A549 (cell line): ENCODE measurements at regions not wholly inside any gene's neighbourhood (a gene's known extent, or its start where the extent isn't known, plus 50 kb on each side); places are given as distances from the start of the nearest gene placed in this dataset.

ENCODE experiments used
- ATAC-seq, 2 experiments: fragments of 200-7000 bp in 1 of 2; fragments of >200 bp in 1 of 2; cut with Nextera tagmentation in 1 of 2; cut with Tn5 transposase in 1 of 2; 3 replicates each; pipeline versions ENCODE4 v1.8.0 to v1.9.1; 2018 to 2020; ENCODE audit warnings: mild to moderate bottlenecking in 1 of 2, moderate library complexity in 1 of 2
- CTCF ChIA-PET: fragments of 300-600 bp; sonication (Branson Sonifier 250); formaldehyde crosslinking; extraction: SDS; loops from one replicate; lab custom pipeline; 2021; ENCODE audit warnings: antibody characterized with exemption, inconsistent platforms; lab: Yijun Ruan, JAX
- POLR2A ChIA-PET: fragments of 350-600 bp; formaldehyde crosslinking; extraction: SDS; loops from one replicate; lab custom pipeline; 2021; ENCODE audit warnings: antibody characterized with exemption, inconsistent platforms; lab: Yijun Ruan, JAX
- DNase-seq, 2 experiments: peaks; one replicate each; pipeline versions ENCODE4 v3.0.0 to v3.0.0-alpha.2; 2011 to 2016; ENCODE audit warnings: low read depth in 1 of 2, low spot score in 1 of 2
- FAIRE-seq: peaks from 2 replicates; lab custom pipeline; 2011; peaks lifted over from hg19 to GRCh38; lab: Jason Lieb, UNC
- H3K27ac ChIP-seq, 2 experiments: fragments of >200 bp; sonication (Bioruptor Twin); formaldehyde crosslinking; 3 replicates each; pipeline ENCODE4 v1.5.1; 2016 to 2017
- H3K4me1 ChIP-seq: fragments of >200 bp; sonication (Bioruptor Twin); formaldehyde crosslinking; 3 replicates; pipeline ENCODE4 v1.6.1; 2016
- H3K4me2 ChIP-seq: fragments of >200 bp; sonication (Bioruptor Twin); formaldehyde crosslinking; 3 replicates; pipeline ENCODE4 v1.6.1; 2016
- H3K4me3 ChIP-seq: fragments of >200 bp; sonication (Bioruptor Twin); formaldehyde crosslinking; 3 replicates; pipeline ENCODE4 v1.5.1; 2016
- H3K9me3 ChIP-seq: fragments of >200 bp; sonication (Bioruptor Twin); formaldehyde crosslinking; 3 replicates; pipeline ENCODE4 v1.6.1; 2016
- BHLHE40 ChIP-seq: IDR thresholded peaks from 2 replicates; pipeline ENCODE4 v1.6.1; 2012; ENCODE audit warnings: low read depth, low read length, inconsistent platforms
- CBX2 ChIP-seq: fragments of 200-600 bp; sonication (generic); IDR thresholded peaks from 2 replicates; pipeline ENCODE4 v1.6.1; 2016; ENCODE audit warnings: low read depth, mild to moderate bottlenecking, borderline replicate concordance
- CBX8 ChIP-seq: fragments of 200-600 bp; sonication (generic); IDR thresholded peaks from 2 replicates; pipeline ENCODE4 v1.6.1; 2016
- CEBPB ChIP-seq, 2 experiments: fragments of >200 bp in 1 of 2; sonication (Bioruptor Twin) in 1 of 2; formaldehyde crosslinking in 1 of 2; IDR thresholded peaks; 2 replicates each; pipeline ENCODE4 v1.6.1; 2012 to 2016
- E2F6 ChIP-seq: IDR thresholded peaks from 2 replicates; pipeline ENCODE4 v1.6.1; 2012; ENCODE audit warnings: low read depth, borderline replicate concordance
- ELK1 ChIP-seq: fragments of 150-350 bp; IDR thresholded peaks from 2 replicates; pipeline ENCODE4 v1.6.1; 2014; ENCODE audit warnings: low read depth, mild to moderate bottlenecking, low read length
- EP300 ChIP-seq, 2 experiments: fragments of >200 bp; sonication (Bioruptor Twin); formaldehyde crosslinking; IDR thresholded peaks; 2 replicates in 1 of 2; 3 replicates in 1 of 2; pipeline ENCODE4 v1.6.1; 2016 to 2017
- FOSL2 ChIP-seq, 2 experiments: fragments of 450-650 bp in 1 of 2; fragments of >200 bp in 1 of 2; sonication (Bioruptor Twin) in 1 of 2; formaldehyde crosslinking; IDR thresholded peaks; 2 replicates each; pipeline versions ENCODE4 v1.5.0 to v1.6.1; 2016 to 2020; ENCODE audit warnings: mild to moderate bottlenecking in 1 of 2, moderate library complexity in 1 of 2
- FOXS1 ChIP-seq: fragments of 250-450 bp; sonication (Bioruptor Pico); IDR thresholded peaks from 2 replicates; pipeline ENCODE4 v1.5.0; 2020; ENCODE audit warnings: mild to moderate bottlenecking, moderate library complexity
- GATA3 ChIP-seq: IDR thresholded peaks from 2 replicates; pipeline ENCODE4 v1.6.1; 2012; ENCODE audit warnings: borderline replicate concordance
- HDAC2 ChIP-seq: fragments of 200-600 bp; sonication (generic); IDR thresholded peaks from 2 replicates; pipeline ENCODE4 v1.6.1; 2016
- HEYL ChIP-seq: fragments of 250-450 bp; sonication (Bioruptor Pico); IDR thresholded peaks from 2 replicates; pipeline ENCODE4 v1.8.0; 2021; ENCODE audit warnings: mild to moderate bottlenecking, moderate library complexity
- HOXA7 ChIP-seq: fragments of 250-450 bp; sonication (Bioruptor Pico); IDR thresholded peaks from 2 replicates; pipeline ENCODE4 v1.5.0; 2020; ENCODE audit warnings: mild to moderate bottlenecking, moderate library complexity
- HOXB13 ChIP-seq: fragments of 250-450 bp; sonication (Bioruptor Pico); IDR thresholded peaks from 2 replicates; pipeline ENCODE4 v1.5.0; 2020; ENCODE audit warnings: low read depth, mild to moderate bottlenecking, moderate library complexity
- HOXB5 ChIP-seq: fragments of 250-450 bp; sonication (Bioruptor Pico); IDR thresholded peaks from 2 replicates; pipeline ENCODE4 v1.5.0; 2020; ENCODE audit warnings: mild to moderate bottlenecking, moderate library complexity
- JUN ChIP-seq, 2 experiments: fragments of >200 bp; sonication (Bioruptor Twin); formaldehyde crosslinking; IDR thresholded peaks; 2 replicates in 1 of 2; 3 replicates in 1 of 2; pipeline ENCODE4 v1.6.1; 2016 to 2017
- KDM1A ChIP-seq: fragments of 200-600 bp; sonication (generic); IDR thresholded peaks from 2 replicates; pipeline ENCODE4 v1.6.1; 2016; ENCODE audit warnings: low read depth, mild to moderate bottlenecking
- KDM5A ChIP-seq: fragments of 200-600 bp; sonication (generic); IDR thresholded peaks from 2 replicates; pipeline ENCODE4 v1.6.1; 2016; ENCODE audit warnings: antibody characterized with exemption, mild to moderate bottlenecking
- MAFK ChIP-seq: fragments of 450-650 bp; IDR thresholded peaks from 2 replicates; pipeline ENCODE4 v1.6.1; 2014; ENCODE audit not compliant: partially characterized antibody
- MAX ChIP-seq: IDR thresholded peaks from 2 replicates; pipeline ENCODE4 v1.6.1; 2012
- MYC ChIP-seq: IDR thresholded peaks from 2 replicates; pipeline ENCODE4 v1.6.1; 2012; ENCODE audit warnings: mild to moderate bottlenecking, inconsistent platforms, low read length, improper control_type of control experiment, borderline replicate concordance
- NPAS2 ChIP-seq: fragments of 250-450 bp; sonication (Bioruptor Pico); IDR thresholded peaks from 2 replicates; pipeline ENCODE4 v1.8.0; 2022; ENCODE audit warnings: mild to moderate bottlenecking, moderate library complexity, borderline replicate concordance
- NR3C1 ChIP-seq: fragments of >200 bp; sonication (Bioruptor Twin); formaldehyde crosslinking; IDR thresholded peaks from 3 replicates; pipeline ENCODE4 v1.6.1; 2017
- PHF8 ChIP-seq: fragments of 200-600 bp; sonication (generic); IDR thresholded peaks from 2 replicates; pipeline ENCODE4 v1.6.1; 2016; ENCODE audit warnings: low read depth, mild to moderate bottlenecking, antibody characterized with exemption, moderate library complexity, borderline replicate concordance
- POLR2A ChIP-seq: IDR thresholded peaks from 2 replicates; pipeline ENCODE4 v1.6.1; 2012; ENCODE audit warnings: mild to moderate bottlenecking, low read length
- POLR2AphosphoS2 ChIP-seq: conservative IDR thresholded peaks from 2 replicates; pipeline ENCODE4 v1.6.1; 2012; ENCODE audit warnings: low read length, improper control_type of control experiment, inconsistent platforms
- RCOR1 ChIP-seq: fragments of 150-350 bp; IDR thresholded peaks from 2 replicates; pipeline ENCODE4 v1.6.1; 2014; ENCODE audit warnings: antibody characterized with exemption, low read length, low read depth
- REST ChIP-seq: fragments of 200-600 bp; sonication (generic); IDR thresholded peaks from 2 replicates; pipeline ENCODE4 v1.6.1; 2016; ENCODE audit warnings: antibody characterized with exemption, mild to moderate bottlenecking, moderate library complexity
- USF2 ChIP-seq: fragments of 450-650 bp; IDR thresholded peaks from 2 replicates; pipeline ENCODE4 v1.6.1; 2014; ENCODE audit warnings: antibody characterized with exemption
- ZFP36 ChIP-seq: fragments of 450-650 bp; IDR thresholded peaks from 2 replicates; pipeline ENCODE4 v1.6.1; 2014; ENCODE audit warnings: borderline replicate concordance; ENCODE audit not compliant: partially characterized antibody
- ZNF302 ChIP-seq: fragments of 250-450 bp; sonication (Bioruptor Pico); IDR thresholded peaks from 2 replicates; pipeline ENCODE4 v1.9.0; 2021; ENCODE audit warnings: inconsistent platforms, mild to moderate bottlenecking, moderate library complexity
- WGBS: methylation state at CpG from one replicate; pipeline ENCODE4 v1.1.6; 2017; ENCODE audit errors: missing lambda C conversion rate; 5-methylcytosine and 5-hydroxymethylcytosine counted together
- TF ChIP-seq, protein P1 (sequence below): fragments of >200 bp; sonication (Bioruptor Twin); formaldehyde crosslinking; IDR thresholded peaks from 2 replicates; pipeline ENCODE4 v1.6.1; 2016

- Histone ChIP-seq H3K4me2 (no peak overlapping the region), H3K27ac (peak overlapping the region in 1 of 2 experiments; percentile 76; a peak in 3 of 6 replicates), H3K9me3 (no peaks in the 10 kb centered on the region), H3K4me1 (peaks cover 36% of the 10 kb centered on the region), H3K4me3 (no peak overlapping the region)
- WGBS: 82% methylated on average over 1 of the region's 1 CpG
- TF ChIP-seq HDAC2 (no peak), HEYL (no peak), NR3C1 (no peak), REST (no peak), HOXA7 (no peak), ZNF302 (no peak), CEBPB (IDR thresholded peaks at IDR 0.05) (no peak)
- ATAC-seq: no peak
- POLR2A ChIA-PET: interaction anchor here (1.3 kb wide), 1 partner anchor 569 kb away, joined by 3 read pairs; no protein-coding TSS in a partner anchor
- no peak for DNase-seq
- CTCF ChIA-PET: interaction anchor here (0.7 to 3.8 kb wide), 4 partner anchors 113 to 593 kb away, joined by 3 to 31 read pairs (median 6); no protein-coding TSS in a partner anchor
- FAIRE-seq: peak; percentile 18
These were observed 408.8 kb upstream of the ACTBL2 start for GRCh38 chr5:57891443-57891842.

- peak overlapping the region; percentile 71 to 86 for H3K27ac ChIP-seq
- TF ChIP-seq ELK1 (no peak), HOXB13 (CRISPR knock-in tag) (0 out of 2 replicates have a peak, but pooled peaks have one; percentile 22), MAX (peak; percentile 83), HOXB5 (CRISPR knock-in tag) (no peak), MYC (no peak), BHLHE40 (no peak), KDM5A (no peak), EP300 (IDR thresholded peaks at IDR 0.05) (peak in 1 of 2 experiments; percentile 67; a peak in 1 of 5 replicates), USF2 (no peak), RCOR1 (no peak), E2F6 (no peak), NR3C1 (no peak), GATA3 (peak; percentile 82; the same call in 1 of the 2 replicates), KDM1A (no peak), POLR2A (no peak), MAFK (no peak), JUN (IDR thresholded peaks at IDR 0.05) (peak; percentile 34 to 48; a peak in 2 of 5 replicates), HOXA7 (no peak), NPAS2 (CRISPR knock-in tag) (no peak), FOSL2 (IDR thresholded peaks at IDR 0.05) (no peak), FOSL2 (CRISPR knock-in tag; IDR thresholded peaks at IDR 0.05) (peak; percentile 59; the same call in 1 of the 2 replicates), CBX8 (no peak), POLR2AphosphoS2 (no peak), HEYL (no peak), CBX2 (no peak), PHF8 (no peak), ZFP36 (peak; percentile 11), FOXS1 (CRISPR knock-in tag) (no peak)
- TF ChIP-seq, protein P1, sequence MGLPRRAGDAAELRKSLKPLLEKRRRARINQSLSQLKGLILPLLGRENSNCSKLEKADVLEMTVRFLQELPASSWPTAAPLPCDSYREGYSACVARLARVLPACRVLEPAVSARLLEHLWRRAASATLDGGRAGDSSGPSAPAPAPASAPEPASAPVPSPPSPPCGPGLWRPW: no peak
These were observed 406.9 kb upstream of the ACTBL2 start for GRCh38 chr5:57889558-57889957.

More at GRCh38 chr5:57889558-57889957, 406.9 kb upstream of the ACTBL2 start:
- peak; percentile 92 to 93 for ATAC-seq
- H3K4me3 ChIP-seq: no peak overlapping the region
- H3K4me1 ChIP-seq: peaks cover 36% of the 10 kb centered on the region
- DNase-seq: peak; percentile 20 to 87
- 12% methylated on average over 5 of the region's 5 CpGs for WGBS
- no peaks in the 10 kb centered on the region for H3K9me3 ChIP-seq
- ChIA-PET CTCF (interaction anchor here (0.6 to 3.8 kb wide), 9 partner anchors 11 to 577 kb away, joined by 3 to 31 read pairs (median 4); no protein-coding TSS in a partner anchor), POLR2A (interaction anchor here (0.8 to 1.7 kb wide), 4 partner anchors 110 to 571 kb away, joined by 3 to 15 read pairs (median 6); partner anchors contain the start of gene PLK2)
- peak overlapping the region; percentile 68 for H3K4me2 ChIP-seq
- FAIRE-seq: peak; percentile 90
